ENCODE measurements at regions not wholly inside any gene's neighbourhood (a gene's known extent, or its start where the extent isn't known, plus 50 kb on each side); places are given as distances from the start of the nearest gene placed in this dataset.

DNA sequence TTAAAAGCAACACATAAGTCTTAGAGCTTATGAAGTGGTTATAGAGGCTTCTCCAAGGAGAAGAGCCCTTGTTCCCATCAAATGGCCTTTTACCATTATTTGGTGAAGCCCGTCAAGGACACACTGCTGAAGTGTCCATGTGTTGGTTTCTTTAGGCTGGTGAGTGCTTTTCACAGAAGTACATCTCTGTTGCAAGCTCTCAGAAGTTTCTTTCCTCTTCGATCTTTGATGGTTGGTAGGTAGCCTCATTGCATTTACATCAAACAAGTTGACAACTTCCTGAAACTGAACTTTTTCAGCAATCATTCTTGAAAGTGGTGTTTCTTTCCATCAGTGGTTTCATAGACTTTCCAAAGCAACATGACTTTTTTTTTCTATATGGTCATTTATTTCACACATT, 465.6 kb downstream of the HDGFL1 start:
- Histone ChIP-seq H3K4me1 (ENCODE audit: insufficient read depth, low read length) (no peaks in the 10 kb centered on the region), H3K36me3 (replicated peaks in 1 of 2; ENCODE audit: control insufficient read depth in 1 of 2, insufficient read depth in 2 of 2, low read length in 2 of 2) (no peaks in the 10 kb centered on the region), H2AFZ (ENCODE audit: low read length) (no peak overlapping the region), H3K9ac (ENCODE audit: insufficient read depth, low read depth, low read length) (no peak overlapping the region), H3K79me2 (ENCODE audit: insufficient read depth, low read length) (no peaks in the 10 kb centered on the region), H3K27me3 (ENCODE audit: control insufficient read depth in 1 of 2, insufficient read depth in 2 of 2, low read length in 2 of 2) (no peaks in the 10 kb centered on the region), H3K4me3 (replicated peaks in 1 of 3; ENCODE audit: insufficient read depth in 1 of 3, low read depth in 2 of 3, low read length in 3 of 3) (no peak overlapping the region), H3K9me3 (ENCODE audit: low read length) (peaks cover 88% of the 10 kb centered on the region), H3K27ac (ENCODE audit: extremely low read length, insufficient read depth, low read length) (no peak overlapping the region), H3K4me2 (ENCODE audit: low read depth, low read length) (no peak overlapping the region), H4K20me1 (ENCODE audit: insufficient read depth, low read length) (no peaks in the 10 kb centered on the region)
- POLR2A ChIA-PET: no interaction called here
- no peak for DNase-seq (ENCODE audit: low spot score)
- intact Hi-C loops (cut with micrococcal nuclease; ENCODE audit: unreplicated experiment) (no loop called here), in situ Hi-C loops (cut with HindIII; ENCODE audit: extremely low pct_ligation_motif_present, low pct_unique_long_range_greater_than_20kb) (no loop called here)
- CTCF ChIA-PET (ENCODE audit: low intra/inter-chr PET ratio, low total read pairs): no interaction called here
- 16% methylated on average over 2 of the region's 2 CpGs for WGBS (ENCODE audit: low lambda C conversion rate)
- TF ChIP-seq GPN1 (CRISPR knock-in tag; IDR thresholded peaks at IDR 0.05; ENCODE audit: borderline replicate concordance) (no peak), ZBTB1 (CRISPR knock-in tag; IDR thresholded peaks at IDR 0.05; ENCODE audit: borderline replicate concordance) (no peak), REST (IDR thresholded peaks at IDR 0.05; ENCODE audit: borderline replicate concordance in 1 of 2, low read depth in 1 of 2, low read length in 2 of 2) (no peak), MLXIP (CRISPR knock-in tag; IDR thresholded peaks at IDR 0.05; ENCODE audit: borderline replicate concordance) (no peak), KLF13 (CRISPR knock-in tag; IDR thresholded peaks at IDR 0.05) (no peak), ZFAT (CRISPR knock-in tag; conservative IDR thresholded peaks at IDR 0.05) (no peak), ZEB1 (IDR thresholded peaks at IDR 0.05; ENCODE audit: insufficient replicate concordance, low read depth) (no peak), ZNF33A (CRISPR knock-in tag; IDR thresholded peaks at IDR 0.05; ENCODE audit: borderline replicate concordance) (no peak), JUN (CRISPR knock-in tag; IDR thresholded peaks at IDR 0.05) (no peak), ZNF501 (CRISPR knock-in tag; IDR thresholded peaks at IDR 0.05) (no peak), ZNF839 (CRISPR knock-in tag; IDR thresholded peaks at IDR 0.05; ENCODE audit: borderline replicate concordance) (no peak), MAFK (conservative IDR thresholded peaks at IDR 0.05 in 1 of 2, IDR thresholded peaks at IDR 0.05 in 1 of 2; ENCODE audit: low read length in 2 of 2) (no peak), TGIF2 (CRISPR knock-in tag; IDR thresholded peaks at IDR 0.05) (no peak), ZNF619 (CRISPR knock-in tag; IDR thresholded peaks at IDR 0.05) (no peak), THAP7 (CRISPR knock-in tag; IDR thresholded peaks at IDR 0.05) (no peak)
- TF ChIP-seq, protein P1, sequence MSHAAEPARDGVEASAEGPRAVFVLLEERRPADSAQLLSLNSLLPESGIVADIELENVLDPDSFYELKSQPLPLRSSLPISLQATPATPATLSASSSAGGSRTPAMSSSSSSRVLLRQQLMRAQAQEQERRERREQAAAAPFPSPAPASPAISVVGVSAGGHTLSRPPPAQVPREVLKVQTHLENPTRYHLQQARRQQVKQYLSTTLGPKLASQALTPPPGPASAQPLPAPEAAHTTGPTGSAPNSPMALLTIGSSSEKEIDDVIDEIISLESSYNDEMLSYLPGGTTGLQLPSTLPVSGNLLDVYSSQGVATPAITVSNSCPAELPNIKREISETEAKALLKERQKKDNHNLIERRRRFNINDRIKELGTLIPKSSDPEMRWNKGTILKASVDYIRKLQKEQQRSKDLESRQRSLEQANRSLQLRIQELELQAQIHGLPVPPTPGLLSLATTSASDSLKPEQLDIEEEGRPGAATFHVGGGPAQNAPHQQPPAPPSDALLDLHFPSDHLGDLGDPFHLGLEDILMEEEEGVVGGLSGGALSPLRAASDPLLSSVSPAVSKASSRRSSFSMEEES (CRISPR knock-in tag; IDR thresholded peaks at IDR 0.05): no peak
- ATAC-seq: no peak
- no peak for FAIRE-seq
- BruUV-seq (replicated peaks): no TSS peak

Data from HepG2 (cell line).